ENCODE measurements at regions not wholly inside any gene's neighbourhood (a gene's known extent, or its start where the extent isn't known, plus 50 kb on each side); places are given as distances from the start of the nearest gene placed in this dataset.

- no peak for TF ChIP-seq CTCF (conservative IDR thresholded peaks at IDR 0.05 in 1 of 2, IDR thresholded peaks at IDR 0.05 in 1 of 2; ENCODE audit: low read depth in 1 of 2, low read length in 2 of 2)
- TF ChIP-seq EZH2 (IDR thresholded peaks at IDR 0.05; ENCODE audit: low read length, missing control alignments), result no peak
- no peaks in the 10 kb centered on the region for H3K27me3 ChIP-seq (ENCODE audit: control insufficient read depth, insufficient read depth, low read length)
- no peaks in the 10 kb centered on the region for H3K9me3 ChIP-seq (ENCODE audit: control insufficient read depth, insufficient read depth, low read depth, low read length)
- H3K4me2 ChIP-seq (ENCODE audit: extremely low read depth, insufficient read depth, low read length), result no peak overlapping the region
- H3K4me3 ChIP-seq (replicated peaks in 1 of 4; ENCODE audit: control extremely low read depth in 1 of 4, insufficient read depth in 1 of 4, low read depth in 3 of 4, low read length in 4 of 4), result no peak overlapping the region
- no peak overlapping the region for H2AFZ ChIP-seq (ENCODE audit: low read length)
- DNase-seq (ENCODE audit: low read depth in 2 of 2), result no peak
- no peak overlapping the region for H3K27ac ChIP-seq (ENCODE audit: insufficient read depth, low read length)
- H3K36me3 ChIP-seq (ENCODE audit: control insufficient read depth, insufficient read depth, low read length), result no peaks in the 10 kb centered on the region
- H3K79me2 ChIP-seq (ENCODE audit: control insufficient read depth, insufficient read depth, low read length), result no peaks in the 10 kb centered on the region
- no peak overlapping the region for H3K9ac ChIP-seq (ENCODE audit: insufficient read depth, low read length)
- no peaks in the 10 kb centered on the region for H3K4me1 ChIP-seq (ENCODE audit: control insufficient read depth, extremely low read depth, insufficient read depth, low read length)
- no peaks in the 10 kb centered on the region for H4K20me1 ChIP-seq (ENCODE audit: control insufficient read depth, extremely low read depth, insufficient read depth, low read length)
These were observed 327.9 kb upstream of the EPHA3 start for GRCh38 chr3:88779482-88779881.

- Histone ChIP-seq H3K27ac (ENCODE audit: insufficient read depth, low read length) (no peak overlapping the region), H4K20me1 (ENCODE audit: control insufficient read depth, extremely low read depth, insufficient read depth, low read length) (no peaks in the 10 kb centered on the region), H3K9me3 (ENCODE audit: control insufficient read depth, insufficient read depth, low read depth, low read length) (no peaks in the 10 kb centered on the region), H3K4me2 (ENCODE audit: extremely low read depth, insufficient read depth, low read length) (no peak overlapping the region), H3K27me3 (ENCODE audit: control insufficient read depth, insufficient read depth, low read length) (no peaks in the 10 kb centered on the region), H3K79me2 (ENCODE audit: control insufficient read depth, insufficient read depth, low read length) (no peaks in the 10 kb centered on the region), H2AFZ (ENCODE audit: low read length) (no peak overlapping the region), H3K4me1 (ENCODE audit: control insufficient read depth, extremely low read depth, insufficient read depth, low read length) (no peaks in the 10 kb centered on the region), H3K4me3 (replicated peaks in 1 of 4; ENCODE audit: control extremely low read depth in 1 of 4, insufficient read depth in 1 of 4, low read depth in 3 of 4, low read length in 4 of 4) (no peak overlapping the region), H3K9ac (ENCODE audit: insufficient read depth, low read length) (no peak overlapping the region), H3K36me3 (ENCODE audit: control insufficient read depth, insufficient read depth, low read length) (no peaks in the 10 kb centered on the region)
- DNase-seq (ENCODE audit: low read depth in 2 of 2), result no peak
- TF ChIP-seq CTCF (conservative IDR thresholded peaks at IDR 0.05 in 1 of 2, IDR thresholded peaks at IDR 0.05 in 1 of 2; ENCODE audit: low read depth in 1 of 2, low read length in 2 of 2), result no peak
- no peak for TF ChIP-seq EZH2 (IDR thresholded peaks at IDR 0.05; ENCODE audit: low read length, missing control alignments)
These were observed 322.5 kb upstream of the EPHA3 start for GRCh38 chr3:88784925-88785324.

GRCh38 chr3:88785841-88786240, 321.6 kb upstream of the EPHA3 start:
- no peak overlapping the region for H3K4me3 ChIP-seq (replicated peaks in 1 of 4; ENCODE audit: control extremely low read depth in 1 of 4, insufficient read depth in 1 of 4, low read depth in 3 of 4, low read length in 4 of 4)
- no peak overlapping the region for H3K27ac ChIP-seq (ENCODE audit: insufficient read depth, low read length)
- no peaks in the 10 kb centered on the region for H3K4me1 ChIP-seq (ENCODE audit: control insufficient read depth, extremely low read depth, insufficient read depth, low read length)
- H3K9ac ChIP-seq (ENCODE audit: insufficient read depth, low read length), result no peak overlapping the region
- no peaks in the 10 kb centered on the region for H3K9me3 ChIP-seq (ENCODE audit: control insufficient read depth, insufficient read depth, low read depth, low read length)
- TF ChIP-seq CTCF (conservative IDR thresholded peaks at IDR 0.05 in 1 of 2, IDR thresholded peaks at IDR 0.05 in 1 of 2; ENCODE audit: low read depth in 1 of 2, low read length in 2 of 2) (no peak), EZH2 (IDR thresholded peaks at IDR 0.05; ENCODE audit: low read length, missing control alignments) (no peak)
- no peak overlapping the region for H3K4me2 ChIP-seq (ENCODE audit: extremely low read depth, insufficient read depth, low read length)
- H4K20me1 ChIP-seq (ENCODE audit: control insufficient read depth, extremely low read depth, insufficient read depth, low read length), result no peaks in the 10 kb centered on the region
- no peaks in the 10 kb centered on the region for H3K79me2 ChIP-seq (ENCODE audit: control insufficient read depth, insufficient read depth, low read length)
- H3K27me3 ChIP-seq (ENCODE audit: control insufficient read depth, insufficient read depth, low read length), result no peaks in the 10 kb centered on the region
- DNase-seq (ENCODE audit: low read depth in 2 of 2), result no peak
- H2AFZ ChIP-seq (ENCODE audit: low read length), result no peak overlapping the region
- no peaks in the 10 kb centered on the region for H3K36me3 ChIP-seq (ENCODE audit: control insufficient read depth, insufficient read depth, low read length)
